GM18502 (cell line): ENCODE measurements at regions not wholly inside any gene's neighbourhood (a gene's known extent, or its start where the extent isn't known, plus 50 kb on each side); places are given as distances from the start of the nearest gene placed in this dataset.

Source experiments
- ATAC-seq: cut with Tn5 transposase; IDR thresholded peaks from one replicate; pipeline ENCODE4 v1.9.1; 2021; ENCODE audit warnings: mild to moderate bottlenecking; ENCODE audit not compliant: unreplicated experiment, poor library complexity

- no peak for ATAC-seq
Measured at GRCh38 chr16:89042711-89043551, 50.7 kb upstream of the ACSF3 start.

GRCh38 chr16:89043636-89044417, 49.8 kb upstream of the ACSF3 start:
- no peak for ATAC-seq
